GM18517 (cell line): ENCODE measurements at regions not wholly inside any gene's neighbourhood (a gene's known extent, or its start where the extent isn't known, plus 50 kb on each side); places are given as distances from the start of the nearest gene placed in this dataset.
"Not testable (repeated sequence)": the region's sequence is repeated elsewhere in the genome, so short reads cannot be mapped to it uniquely, and the experiment has no call there.

Experiments used
- ATAC-seq: cut with Tn5 transposase; IDR thresholded peaks from one replicate; pipeline ENCODE4 v1.9.1; 2021; ENCODE audit warnings: mild to moderate bottlenecking, moderate library complexity; ENCODE audit not compliant: unreplicated experiment

DNA sequence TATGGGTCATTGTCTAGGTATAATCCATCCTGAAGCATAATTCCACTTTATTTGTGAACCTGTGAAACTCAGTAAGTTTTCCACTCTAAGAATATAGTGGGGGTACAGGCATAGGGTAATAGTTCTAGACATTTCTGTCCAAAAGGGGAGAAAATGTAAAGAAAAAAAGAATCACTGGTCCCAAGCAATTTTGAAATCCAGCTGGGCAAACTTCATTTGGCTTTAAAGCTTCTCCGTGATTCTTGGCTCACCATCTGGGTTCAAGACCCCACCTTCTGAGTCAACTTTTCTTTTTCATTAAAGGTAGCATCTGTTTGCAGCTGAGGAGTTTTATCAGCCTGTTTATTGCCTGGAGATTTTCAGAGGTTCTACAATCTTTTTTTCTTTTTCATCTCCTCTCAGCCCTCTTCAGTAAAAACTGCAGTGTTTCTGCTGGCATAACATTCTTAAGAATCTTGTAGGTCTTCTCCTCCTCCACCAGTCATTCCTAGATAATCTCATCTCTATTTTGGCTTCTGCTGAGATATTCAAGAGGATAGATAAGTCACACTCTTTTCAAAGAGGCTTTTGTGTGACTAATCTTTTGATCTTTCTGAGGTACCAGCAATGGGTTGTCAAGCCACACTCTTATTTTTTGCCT, 126.1 kb upstream of the PITX1 start:
- no peak for ATAC-seq

DNA sequence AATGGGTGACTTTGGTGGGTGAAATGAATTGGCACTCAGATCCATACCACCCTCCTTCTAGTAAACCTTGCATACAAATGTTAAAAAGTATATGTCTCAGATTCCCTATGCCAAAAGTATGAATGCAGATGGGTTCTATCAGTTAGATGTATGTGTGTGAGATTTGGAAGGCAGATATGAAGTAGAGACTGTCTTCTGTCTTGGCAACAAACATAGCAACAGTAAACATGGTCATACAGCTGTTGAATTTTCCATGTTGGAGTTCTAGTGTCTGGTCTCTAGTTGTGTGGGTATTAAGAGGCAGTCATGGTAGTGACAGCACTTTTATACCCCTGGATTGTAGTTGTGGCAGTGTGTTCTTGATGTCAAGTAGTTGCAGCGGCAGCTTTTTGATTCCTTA, 125.6 kb upstream of the PITX1 start:
- no peak for ATAC-seq

DNA sequence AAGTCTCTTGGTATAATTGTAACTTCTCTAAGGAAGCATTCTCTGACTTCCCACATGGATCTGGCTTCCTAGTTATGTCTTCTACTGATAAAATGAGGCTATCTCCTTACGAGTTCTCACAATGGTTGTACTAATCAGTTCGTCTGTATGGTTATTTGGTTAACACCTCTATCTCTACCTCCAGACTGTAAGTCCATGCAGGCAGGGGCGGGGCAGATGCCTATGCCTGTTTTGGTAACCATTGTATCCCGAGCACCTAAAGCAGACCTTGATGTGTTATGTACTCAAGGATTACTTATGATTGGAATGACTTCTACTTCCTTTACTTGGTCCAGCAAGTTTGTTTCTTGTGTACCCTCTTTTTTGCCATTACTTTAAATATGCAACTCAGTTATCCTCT, 125.0 kb upstream of the PITX1 start:
- ATAC-seq = no peak

DNA sequence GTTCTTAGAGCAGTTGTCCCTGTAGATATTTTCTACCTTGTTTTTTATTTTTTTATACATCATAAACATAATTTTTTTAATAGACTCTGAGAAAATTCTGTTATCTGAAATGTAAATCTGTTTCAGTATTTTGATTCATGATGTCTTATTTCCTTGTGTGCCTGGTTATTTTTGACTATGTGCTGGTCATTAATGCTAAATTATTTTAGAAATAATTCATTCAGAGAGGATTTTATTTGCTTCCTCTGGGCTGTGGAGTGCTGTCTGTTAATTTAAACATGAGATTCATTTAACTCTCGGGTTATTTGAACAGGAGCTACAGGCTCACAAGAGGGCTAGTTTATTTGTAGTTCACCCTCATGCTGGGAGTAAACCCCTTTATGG, 124.3 kb upstream of the PITX1 start:
- no peak for ATAC-seq

DNA sequence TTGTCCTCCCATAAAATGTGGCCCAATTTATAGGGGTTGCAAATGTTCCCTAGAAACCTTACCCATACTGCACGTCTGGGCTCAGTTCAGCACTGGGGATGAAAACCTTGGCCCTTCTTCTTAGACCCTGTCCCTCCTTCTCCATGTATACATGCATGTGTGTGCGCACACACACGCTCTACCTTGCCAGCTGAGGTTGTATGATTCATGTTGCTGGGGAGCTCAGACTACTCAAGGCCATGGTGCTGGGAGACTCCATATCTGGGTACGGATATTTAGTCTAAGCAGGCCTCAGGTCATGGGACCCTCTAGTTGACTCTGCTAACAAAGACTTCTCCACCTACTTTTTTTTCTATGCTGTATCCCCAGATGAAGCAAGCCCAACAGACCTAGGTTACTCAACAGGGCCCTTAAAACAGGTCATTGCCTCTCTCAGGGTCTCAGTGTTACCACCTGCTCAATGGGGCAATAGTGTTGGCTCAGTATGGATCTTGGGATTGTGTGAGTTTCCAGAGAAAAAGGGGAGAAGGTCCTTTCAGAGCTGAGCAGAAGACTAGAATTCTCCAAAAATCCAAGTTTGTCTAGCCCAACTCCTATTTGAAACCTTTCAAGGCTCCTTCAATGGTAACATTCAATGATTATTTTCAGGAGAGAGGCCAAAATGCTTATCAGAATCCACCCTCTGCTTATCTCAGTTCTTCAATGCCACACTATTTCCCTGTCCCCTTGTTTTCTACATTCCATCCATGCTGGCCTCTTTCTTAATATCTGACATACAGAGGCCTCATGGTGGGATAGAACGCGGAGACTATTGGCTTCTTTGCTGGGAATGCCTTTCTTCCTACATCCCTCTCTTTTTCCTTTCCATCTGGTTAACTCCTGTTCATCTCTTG, 123.6 kb upstream of the PITX1 start:
- ATAC-seq = no peak

DNA sequence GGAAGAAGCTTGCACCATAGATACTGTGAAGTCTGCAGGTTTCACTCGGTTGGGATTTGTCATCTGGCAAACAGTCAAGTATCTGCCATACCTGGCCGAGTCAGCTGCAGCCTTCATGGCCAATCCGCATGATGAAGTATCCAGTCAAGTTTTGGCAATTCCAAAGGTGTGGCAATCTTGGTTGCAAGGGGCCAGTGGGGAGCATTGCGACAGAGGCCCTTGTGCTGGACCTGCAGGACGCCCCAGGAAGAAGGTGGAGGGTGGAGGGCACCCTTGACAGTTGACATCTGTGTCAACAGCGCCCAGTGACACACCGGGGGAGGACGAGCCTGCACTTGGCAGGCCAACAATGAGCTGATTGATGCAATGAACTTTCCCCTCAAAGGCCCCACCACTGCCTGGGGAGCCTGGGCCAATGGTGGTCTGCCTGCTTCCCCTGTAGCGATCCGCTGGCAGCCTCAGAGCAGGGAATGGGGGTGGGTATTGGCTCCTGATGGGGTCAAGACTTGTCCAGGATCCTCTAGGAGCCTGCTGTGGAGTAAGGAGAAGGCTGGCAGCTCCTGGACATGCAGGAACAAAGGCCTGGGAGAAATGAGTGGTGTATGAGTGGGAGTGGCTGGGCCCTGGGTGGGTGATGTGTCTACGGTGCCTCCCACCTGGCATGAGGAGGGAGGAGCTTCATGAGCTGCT, 122.8 kb upstream of the PITX1 start:
- no peak for ATAC-seq

DNA sequence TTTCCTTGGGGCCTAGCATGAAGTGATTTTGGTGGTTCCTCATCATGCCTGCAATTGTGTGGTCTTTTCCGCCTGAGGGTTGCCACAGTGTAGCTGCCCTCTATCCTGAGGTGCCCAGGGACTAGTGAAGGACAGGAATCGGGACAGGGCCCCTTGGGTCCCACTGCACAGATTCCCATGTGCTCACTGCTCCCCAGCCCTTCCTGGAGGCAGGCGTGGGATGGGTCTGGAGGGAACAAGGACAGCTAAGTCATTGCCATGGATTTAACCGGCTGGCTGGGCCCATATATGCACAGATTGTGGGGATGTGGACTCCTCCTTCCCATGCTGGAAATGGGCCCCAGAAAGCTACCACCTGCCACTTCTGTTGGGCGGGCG, 122.3 kb upstream of the PITX1 start:
- ATAC-seq = no peak

DNA sequence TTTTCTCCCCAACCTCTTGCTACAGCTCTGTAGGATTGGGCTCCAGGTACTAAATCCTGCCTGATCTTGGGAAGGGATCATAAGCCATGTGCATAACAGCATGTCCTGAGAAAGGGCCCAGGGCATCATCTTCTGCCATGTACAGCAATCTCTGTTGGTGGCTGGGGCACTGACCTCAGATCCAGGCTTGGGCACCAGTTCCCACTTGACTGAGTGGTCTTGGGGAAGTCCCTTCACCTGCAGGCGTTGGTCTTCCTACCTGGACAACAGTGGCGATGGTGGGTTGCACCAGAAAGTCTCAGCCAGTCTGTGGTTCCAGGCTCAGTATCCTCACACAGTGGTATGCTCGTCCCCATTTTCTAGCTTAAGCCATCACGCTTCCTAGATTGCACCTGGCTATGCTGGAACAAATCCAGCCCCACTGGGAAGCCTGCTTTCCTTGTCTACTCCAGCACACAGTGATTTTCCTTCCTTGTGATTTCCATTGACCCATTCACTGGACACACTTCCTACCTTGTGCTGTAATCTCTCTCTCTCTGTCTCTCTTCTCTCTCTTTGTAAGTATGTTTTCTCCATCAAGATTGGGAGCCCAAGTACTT, 121.7 kb upstream of the PITX1 start:
- no peak for ATAC-seq

DNA sequence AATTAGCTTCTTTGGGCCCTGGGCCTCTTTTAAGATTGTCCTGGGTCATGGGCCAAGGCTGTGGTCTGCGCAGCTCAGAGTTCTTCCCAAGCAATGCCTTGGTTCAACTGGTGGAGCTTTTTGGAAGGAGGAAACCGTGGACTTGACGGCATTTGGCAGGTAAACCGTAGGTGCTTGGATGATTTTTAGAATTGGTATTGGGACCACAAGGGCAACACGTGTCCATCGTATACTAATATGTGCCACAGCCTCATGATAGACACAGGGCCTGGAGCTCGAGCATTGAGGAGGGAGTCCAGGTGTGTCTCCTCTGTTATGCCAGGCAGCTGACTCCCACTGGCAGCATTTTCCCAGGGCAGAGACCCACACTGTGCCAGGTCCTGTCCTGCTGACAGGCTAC, 120.9 kb upstream of the PITX1 start:
- ATAC-seq = no peak

DNA sequence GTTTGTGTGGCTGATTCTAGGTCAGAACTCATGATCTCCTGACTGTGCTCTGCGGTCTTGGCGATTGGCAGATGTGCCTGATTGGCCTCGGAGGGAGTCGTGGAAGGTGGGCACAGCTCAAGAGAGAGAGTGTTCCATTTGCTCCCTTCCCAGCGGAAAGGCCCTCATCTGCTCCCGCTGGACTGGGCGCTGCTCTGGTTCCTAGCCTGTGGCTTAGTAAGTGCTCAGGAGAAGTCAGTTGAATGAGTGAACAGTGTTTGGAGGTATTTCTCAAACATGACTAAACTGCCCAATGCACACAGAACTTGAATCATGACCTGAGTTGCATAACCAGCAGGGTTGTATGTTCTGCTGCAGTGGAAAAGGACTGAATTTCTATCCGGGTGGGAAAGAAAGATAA, 120.2 kb upstream of the PITX1 start:
- ATAC-seq = no peak

DNA sequence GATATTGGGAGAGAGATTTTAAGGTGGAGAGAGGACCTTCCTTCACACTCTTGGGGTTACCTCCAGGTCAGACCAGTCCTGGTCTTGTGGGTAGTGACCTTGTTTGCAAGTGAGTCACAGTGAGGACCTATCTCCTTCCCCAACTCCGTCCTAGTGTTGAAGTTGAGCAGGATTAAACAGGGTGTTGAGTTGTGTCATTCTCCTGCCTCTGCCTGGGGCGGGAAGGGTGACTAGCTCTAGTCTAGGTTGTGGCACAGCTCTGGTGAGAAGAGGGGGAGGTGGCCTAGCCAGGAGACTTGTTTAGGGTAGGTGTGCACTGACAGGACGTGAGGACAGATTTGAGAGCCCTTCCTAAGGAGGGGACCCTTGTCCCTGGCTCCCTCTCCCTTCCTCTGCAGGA, 119.6 kb upstream of the PITX1 start:
- no peak for ATAC-seq

DNA sequence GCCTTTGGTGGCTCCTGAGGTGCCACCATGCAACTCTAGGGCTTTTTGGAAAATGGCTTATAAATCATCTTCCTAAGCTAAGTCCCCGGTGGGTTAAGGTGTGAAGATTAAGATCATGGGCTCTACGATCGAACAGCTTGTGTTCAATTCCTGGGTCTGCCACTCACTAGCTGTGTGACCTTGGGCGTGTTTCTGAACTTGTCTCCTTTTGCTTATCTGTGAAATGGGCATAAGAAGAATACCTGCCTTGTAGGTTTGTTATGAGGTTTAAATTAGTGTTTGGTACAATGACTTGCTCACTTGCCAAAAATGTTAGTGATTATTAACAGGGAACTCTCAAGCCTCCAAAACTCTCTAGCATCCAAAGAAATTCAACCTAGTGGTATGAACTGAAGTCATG, 119.2 kb upstream of the PITX1 start:
- ATAC-seq = no peak

DNA sequence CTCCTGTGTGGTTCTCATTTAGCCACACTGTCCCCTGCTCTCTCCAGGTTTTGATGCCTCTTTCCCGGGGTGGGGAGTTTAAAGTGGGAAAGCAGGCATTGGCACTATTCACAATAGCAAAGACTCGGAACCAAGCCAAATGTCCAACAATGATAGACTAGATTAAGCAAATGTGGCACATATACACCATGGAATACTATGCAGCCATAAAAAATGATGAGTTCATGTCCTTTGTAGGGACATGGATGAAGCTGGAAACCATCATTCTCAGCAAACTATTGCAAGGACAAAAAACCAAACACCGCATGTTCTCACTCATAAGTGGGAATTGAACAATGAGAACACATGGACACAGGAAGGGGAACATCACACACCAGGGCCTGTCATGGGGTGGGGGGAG, 117.6 kb upstream of the PITX1 start:
- ATAC-seq = not testable (repeated sequence)

DNA sequence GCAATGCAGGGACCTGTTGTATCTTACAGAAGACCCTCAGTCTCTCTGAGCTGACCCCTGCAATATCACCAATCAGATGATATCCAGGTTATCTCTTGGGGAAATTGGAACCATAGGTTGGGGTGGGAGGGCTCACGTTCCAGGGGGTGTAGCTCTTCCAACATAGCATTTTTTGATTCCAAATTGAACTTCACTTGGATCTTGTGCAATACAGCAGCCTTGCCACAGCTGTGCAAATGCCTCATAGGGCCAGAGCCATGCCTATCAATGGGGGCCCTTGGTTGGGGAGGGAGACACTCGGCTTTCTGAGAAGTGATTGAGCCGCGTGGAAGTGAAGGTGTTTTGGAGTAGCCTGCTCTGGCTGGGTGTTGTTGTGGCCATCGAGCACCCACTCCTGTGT, 117.2 kb upstream of the PITX1 start:
- no peak for ATAC-seq

DNA sequence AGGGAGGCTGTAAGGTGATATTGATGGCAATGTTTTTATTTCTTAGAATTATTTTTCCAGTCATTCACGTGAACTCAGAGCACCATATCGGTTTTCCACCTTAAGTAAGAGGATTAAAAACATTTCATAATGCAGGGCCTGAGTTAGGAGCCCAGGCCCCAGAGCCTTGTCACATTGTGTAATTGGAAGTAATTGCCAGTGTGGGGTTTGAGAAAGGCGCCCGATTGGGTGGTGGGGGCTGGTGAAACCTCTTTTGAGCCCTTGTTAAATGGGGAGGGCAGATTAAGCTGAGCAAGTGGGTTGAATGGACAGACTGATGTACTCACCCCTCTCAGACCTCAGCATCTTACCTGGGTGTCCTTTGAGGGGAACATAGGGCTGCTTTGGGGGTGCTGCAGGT, 116.7 kb upstream of the PITX1 start:
- ATAC-seq = no peak

DNA sequence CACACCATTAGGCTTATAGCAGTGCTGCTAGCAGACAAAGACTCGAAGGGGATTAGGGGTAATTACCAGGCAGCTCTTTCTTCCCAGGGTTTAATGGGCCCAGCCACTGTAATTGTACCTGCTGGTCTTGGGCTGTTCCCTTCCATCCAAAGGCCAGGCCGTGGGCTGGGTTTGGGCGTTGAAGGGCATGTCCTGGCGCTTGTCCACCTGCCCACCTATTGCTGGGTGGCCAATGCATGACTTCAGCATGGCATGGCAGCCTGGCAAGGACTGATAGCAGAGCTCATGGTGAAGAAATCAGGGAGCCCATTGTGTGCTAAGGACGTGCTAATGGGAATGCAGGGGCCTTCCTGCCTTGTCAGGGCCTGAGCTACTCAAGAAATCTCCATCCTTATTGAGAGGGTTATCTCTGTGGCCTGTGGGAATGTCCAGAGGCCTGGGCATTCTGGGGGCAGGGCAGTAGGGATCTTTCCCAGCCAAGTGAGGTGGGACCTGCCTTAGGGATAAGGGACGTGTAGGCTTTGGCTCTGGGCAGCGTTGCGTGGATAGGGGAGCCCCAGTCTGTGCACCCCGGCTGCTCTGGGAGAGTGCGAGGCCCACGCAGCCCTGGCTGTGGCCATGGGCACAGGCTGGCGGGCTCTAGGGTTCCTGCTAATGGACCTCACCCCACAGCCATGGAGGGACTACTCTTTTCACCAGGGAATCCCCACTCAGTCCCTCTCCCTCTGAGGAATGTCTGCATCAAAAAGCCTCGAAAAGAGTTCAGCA, 116.1 kb upstream of the PITX1 start:
- no peak for ATAC-seq

DNA sequence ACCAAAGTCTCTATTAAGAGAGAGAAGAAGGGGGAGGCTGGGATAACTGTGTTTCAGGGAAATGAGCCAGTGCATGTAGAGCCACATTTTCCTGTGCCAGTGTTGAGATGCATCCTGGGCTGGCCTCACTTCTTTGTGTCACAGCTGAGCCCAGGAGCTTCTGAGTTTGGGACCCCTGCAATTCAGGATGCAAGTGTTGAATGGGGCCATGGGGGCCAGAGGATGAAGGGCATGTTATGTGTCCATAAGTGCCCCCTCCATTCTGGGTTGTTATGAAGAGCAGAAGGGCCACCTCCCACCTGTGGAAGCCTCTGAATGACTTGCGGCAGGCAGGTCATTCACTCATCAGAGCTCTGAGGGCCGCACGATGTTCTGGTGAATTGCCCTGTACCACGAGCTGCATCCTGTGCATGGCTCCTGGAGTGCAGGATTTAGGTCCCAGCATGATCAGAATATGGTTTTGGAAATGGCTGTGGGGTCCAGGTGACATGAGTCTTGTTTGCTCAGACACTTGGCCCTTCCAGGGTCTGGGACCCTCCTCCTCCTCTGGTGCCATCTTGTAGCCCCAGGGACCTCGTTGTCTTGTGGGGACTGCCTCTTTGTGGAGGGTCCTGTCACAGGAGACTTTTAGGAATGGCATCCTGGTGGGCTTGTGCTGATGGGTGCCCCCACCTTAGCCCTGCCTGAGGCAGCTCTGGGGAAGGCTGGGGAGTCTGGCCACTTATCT, 115.4 kb upstream of the PITX1 start:
- no peak for ATAC-seq

DNA sequence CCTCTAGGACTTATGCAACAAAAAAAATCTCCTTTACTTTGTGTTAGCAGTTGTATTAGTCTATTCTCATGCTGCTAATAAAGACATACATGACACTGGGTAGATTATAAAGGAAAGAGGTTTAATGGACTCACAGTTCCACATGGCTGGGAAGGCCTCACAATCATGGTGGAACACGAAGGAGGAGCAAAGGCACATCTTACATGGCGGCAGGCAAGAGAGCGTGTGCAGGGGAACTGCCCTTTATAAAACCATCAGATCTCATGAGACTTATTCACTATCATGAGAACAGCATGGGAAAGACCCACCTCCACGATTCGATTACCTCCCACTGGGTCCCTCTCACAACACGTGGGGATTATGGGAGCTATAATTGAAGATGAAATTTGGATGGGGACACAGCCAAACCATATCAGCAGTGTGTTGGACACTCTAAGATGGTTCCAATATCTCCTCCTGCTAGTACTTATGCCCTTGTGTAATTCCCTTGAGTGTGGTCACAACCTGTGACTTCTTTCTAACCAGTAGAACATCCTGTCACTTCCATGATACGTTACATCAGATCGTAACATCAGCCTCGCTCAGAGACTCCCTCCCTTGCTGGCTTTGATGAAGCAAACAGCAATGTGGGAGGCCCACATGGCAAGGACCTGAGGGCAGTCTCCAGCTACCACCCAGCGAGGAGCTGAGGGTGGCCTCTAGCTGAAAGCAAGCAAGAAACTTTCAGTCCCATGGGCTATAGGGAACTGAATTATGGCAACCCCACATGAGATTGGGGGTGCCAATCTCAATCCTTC, 113.5 kb upstream of the PITX1 start:
- ATAC-seq = no peak

DNA sequence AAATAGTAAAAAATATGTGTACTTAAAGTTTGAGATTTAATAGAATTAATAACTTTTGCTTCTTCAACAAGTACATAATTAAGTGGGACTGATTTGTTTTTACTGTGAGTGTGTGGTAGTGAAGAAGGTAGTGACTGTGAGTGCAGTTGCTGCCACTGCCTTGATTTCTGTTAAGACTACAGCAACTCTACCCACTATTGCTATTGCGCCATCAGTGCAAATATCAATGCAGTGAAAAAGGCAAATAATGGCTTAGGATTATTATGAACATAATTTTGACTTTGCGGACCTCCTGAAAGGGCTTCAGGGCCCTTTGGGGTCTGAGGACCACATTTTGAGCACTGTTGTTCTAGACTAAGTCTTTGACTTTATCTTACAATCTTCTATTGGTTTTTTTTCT, 112.0 kb upstream of the PITX1 start:
- no peak for ATAC-seq
